GM21367 (cell line): ENCODE measurements at regions not wholly inside any gene's neighbourhood (a gene's known extent, or its start where the extent isn't known, plus 50 kb on each side); places are given as distances from the start of the nearest gene placed in this dataset.

ENCODE experiments used
- ATAC-seq: cut with Tn5 transposase; IDR thresholded peaks from one replicate; pipeline ENCODE4 v1.9.1; 2021; ENCODE audit not compliant: unreplicated experiment

GRCh38 chr6:170163405-170164170 lies 127.3 kb downstream of the DLL1 start:
- no peak for ATAC-seq

DNA sequence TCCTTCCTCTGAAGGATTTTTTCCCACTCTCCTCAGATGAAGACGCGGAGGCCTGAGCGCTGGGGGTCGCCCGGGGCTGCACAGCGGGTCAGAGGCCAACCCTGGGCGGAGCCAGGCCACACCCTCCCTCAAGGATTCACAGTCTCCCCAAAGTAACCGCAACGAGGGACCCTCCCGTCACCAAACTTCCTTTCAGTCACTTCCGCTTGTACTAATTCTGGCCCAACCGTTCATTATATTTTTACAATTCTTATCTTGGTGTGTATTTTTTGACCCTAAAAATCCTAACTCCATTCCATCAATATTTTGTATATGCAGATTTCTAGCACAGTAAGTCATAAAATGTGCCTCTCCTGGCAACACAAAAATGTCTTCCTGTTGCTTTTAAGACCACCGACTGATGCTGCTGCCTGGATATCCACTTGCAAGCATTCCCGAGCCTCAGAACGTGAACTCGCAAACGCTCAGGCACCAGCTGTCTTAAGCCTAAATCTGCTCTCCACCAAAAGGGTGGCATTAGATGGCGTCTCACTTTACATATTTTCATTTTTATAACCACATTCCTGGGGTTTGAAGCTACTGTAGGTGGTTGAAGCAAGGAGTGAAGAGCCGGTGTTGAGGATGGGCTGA lies 128.0 kb downstream of the DLL1 start:
- ATAC-seq = no peak

DNA sequence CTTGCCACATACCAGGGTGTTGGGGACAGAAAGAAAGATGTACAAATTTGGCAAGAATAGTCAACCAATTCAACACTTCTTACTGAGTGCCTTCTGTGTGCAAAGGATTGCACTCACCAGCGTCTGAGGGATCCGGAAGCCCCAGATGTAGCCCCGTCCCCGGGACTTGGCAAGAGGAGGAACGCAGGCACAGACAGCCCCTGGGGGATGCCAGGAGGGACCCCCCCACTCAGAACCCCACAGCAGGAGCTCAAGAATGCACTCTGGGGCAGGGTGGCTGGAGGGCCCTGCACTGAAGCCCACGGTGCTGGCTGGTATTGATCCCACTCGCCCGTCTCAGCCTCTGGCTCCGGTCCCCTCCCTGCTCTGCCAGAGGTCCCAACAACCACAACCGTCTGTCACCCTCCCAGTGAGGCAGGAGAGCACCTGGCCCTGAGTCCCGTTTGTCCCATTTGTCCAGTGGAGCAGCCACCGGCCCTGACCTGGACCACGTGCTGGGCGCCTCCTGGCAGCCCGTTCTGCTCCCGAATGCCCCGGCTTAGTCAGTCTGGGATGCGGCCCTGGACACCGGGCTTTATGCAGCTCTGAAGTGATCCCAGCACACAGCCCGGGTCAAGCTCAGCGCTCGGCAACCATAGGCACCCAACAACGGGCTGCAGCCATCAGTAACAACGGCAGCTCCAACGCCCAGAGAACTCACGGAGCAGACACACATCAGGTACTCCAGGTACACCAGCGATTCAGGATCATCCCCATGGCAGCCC lies 128.7 kb downstream of the DLL1 start:
- no peak for ATAC-seq

- ATAC-seq = no peak
Measured at GRCh38 chr6:170160628-170161611, 130.0 kb downstream of the DLL1 start.

- no peak for ATAC-seq
Measured at GRCh38 chr6:170160031-170160627, 130.7 kb downstream of the DLL1 start.

DNA sequence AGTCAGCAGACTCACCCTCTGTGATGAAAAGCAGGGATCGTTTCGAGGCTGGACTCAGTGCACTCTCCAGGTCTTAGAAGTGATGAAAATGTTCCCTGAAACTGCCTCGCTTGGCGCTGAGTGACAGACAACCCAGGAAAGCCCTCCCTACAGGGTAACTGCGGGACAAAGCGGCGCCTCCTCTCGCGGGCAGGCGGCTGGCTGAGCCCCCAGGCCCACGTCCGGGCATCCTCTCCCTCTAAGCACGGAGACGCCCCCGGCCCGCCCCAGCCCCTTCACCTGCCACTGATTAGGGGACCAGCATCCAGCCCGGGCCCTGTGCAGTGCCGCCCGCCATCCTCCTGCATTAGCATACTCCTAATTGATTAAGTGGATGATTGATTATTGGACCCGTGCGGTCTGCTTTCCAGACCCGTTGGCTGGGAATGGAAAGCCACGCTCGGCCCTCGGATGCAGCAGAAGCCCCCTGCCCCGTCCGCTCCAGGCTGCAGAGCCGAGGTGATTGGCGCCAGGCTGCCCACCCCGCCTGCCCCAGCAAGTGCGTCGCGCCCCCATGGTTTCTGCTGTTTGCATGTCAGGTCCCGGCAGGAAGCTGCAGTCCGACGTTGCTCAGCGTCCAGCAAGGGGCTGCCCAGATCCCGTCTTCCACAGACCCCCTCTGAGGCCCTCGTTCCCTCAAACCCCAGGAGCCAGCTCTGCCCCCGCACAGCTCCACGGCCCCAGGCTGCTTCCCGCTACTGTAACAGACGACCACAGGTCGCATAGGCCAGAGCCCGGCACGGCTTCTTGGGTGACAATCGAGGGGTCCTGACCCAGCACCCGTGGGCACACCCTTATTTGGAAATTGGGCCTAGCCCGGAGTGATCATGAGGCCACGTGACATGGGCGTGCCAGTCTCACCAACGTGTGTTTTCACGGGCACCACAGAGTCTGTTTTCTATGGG lies 131.6 kb downstream of the DLL1 start:
- ATAC-seq = no peak

DNA sequence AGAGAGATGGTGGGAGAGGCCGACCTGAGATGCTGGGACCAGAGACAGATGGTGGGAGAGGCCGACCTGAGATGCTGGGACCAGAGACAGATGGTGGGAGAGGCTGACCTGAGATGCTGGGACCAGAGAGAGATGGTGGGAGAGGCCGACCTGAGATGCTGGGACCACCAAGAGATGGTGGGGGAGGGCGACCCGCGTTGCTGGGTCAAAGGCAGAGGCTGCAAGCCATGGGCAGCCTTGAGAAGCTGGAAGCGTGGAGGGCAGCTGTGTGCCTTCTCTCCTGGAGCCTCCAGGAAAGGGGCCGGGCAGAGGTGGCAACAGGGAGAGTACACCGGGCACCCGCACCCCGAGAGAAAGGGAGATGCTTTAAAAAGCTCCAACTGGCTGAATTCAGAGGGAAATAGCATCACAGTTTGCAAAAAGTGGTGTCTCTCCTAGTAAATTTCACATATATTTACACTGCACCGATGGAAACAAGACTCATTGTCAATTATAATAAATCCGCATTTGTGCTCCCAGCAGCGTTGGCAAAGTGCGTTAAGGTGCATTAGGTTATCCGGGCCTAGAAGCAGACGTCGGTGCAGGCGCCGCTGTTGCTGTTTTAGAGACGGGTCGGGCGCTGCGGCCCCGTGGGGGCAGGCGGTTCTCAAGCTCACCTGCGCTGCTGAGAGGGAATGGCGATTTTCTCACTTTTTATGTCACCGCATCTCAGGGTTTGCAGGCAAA lies 132.4 kb downstream of the DLL1 start:
- no peak for ATAC-seq

- no peak for ATAC-seq
Measured at GRCh38 chr6:170157567-170158218, 133.2 kb downstream of the DLL1 start.

- no peak for ATAC-seq
Measured at GRCh38 chr6:170156448-170157375, 134.2 kb downstream of the DLL1 start.

DNA sequence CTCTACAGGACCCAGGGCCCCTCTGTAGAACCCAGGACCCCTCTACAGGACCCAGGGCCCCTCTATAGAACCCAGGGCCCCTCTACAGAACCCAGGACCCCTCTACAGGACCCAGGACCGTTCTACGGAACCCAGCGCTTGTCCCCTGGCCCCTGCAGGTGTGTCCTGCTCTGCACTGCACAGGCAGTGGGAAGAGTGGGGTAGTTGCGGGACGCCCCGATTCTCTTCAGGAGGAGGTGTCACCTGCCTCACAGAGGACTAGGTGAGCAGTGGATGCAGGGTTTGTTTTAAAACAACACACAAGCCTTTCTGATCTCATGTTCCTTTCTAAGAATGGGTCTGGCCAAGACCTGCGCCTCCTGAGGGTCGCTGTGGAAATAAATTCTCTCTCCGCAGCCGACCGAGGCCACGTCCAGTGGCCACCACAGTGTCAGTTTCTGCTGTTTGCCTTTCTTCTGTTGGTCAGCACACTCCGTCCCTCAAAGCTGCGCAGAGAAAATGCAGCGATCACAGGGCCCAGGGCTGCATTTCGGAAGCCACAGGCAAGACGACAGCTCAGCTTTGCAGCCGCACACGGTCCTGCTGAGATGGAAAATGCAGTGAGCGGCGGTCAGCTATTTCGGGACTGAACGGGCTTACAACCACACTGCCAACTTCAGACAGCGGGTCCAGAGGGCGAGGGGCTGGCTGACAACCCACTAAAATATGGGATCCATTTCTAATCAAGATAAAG lies 135.2 kb downstream of the DLL1 start:
- no peak for ATAC-seq

- no peak for ATAC-seq
Measured at GRCh38 chr6:170153436-170154319, 137.2 kb downstream of the DLL1 start.

- ATAC-seq = no peak
Measured at GRCh38 chr6:170152989-170153388, 137.9 kb downstream of the DLL1 start.

GRCh38 chr6:170152124-170152926 lies 138.6 kb downstream of the DLL1 start:
- ATAC-seq = no peak

GRCh38 chr6:170151804-170152123 lies 139.1 kb downstream of the DLL1 start:
- no peak for ATAC-seq

DNA sequence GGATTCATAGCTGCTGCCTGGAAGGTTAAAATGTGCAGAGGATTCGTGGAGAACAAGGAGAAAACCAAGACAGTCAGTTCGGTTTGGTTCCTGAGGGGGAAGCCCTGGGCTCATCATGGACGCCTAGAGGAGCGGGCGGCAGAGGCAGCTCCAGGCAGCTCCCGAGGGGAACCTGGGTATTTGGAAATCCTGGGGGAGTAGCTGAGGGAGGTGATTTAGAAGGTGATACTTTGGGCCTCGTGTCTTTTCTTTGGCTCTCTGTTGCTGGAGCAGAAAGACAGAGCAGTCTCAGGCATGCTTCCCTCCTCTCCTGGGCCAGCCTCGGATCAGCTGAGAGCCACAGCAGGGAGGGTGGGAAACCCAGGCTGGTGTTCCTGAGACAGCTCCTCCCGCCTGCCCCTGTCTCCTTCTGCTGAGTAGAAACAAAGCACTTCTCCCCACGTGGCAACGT lies 139.5 kb downstream of the DLL1 start:
- ATAC-seq = no peak
